IPS-18a (cell line): ENCODE measurements at regions not wholly inside any gene's neighbourhood (a gene's known extent, or its start where the extent isn't known, plus 50 kb on each side); places are given as distances from the start of the nearest gene placed in this dataset.
A peak's percentile ranks its signal among the peaks of the same experiment; 100 is the strongest.

ENCODE experiments used
- H3K27ac ChIP-seq: one replicate; pipeline ENCODE4 v1.5.1; 2013; ENCODE audit warnings: low read length
- H3K27me3 ChIP-seq: one replicate; pipeline ENCODE4 v1.6.1; 2013; ENCODE audit warnings: mild to moderate bottlenecking, low read length; ENCODE audit not compliant: control insufficient read depth, insufficient read depth
- H3K36me3 ChIP-seq: one replicate; pipeline ENCODE4 v1.6.1; 2013; ENCODE audit warnings: low read depth, low read length; ENCODE audit not compliant: control insufficient read depth
- H3K4me1 ChIP-seq: one replicate; pipeline ENCODE4 v1.6.1; 2013; ENCODE audit warnings: low read depth, low read length; ENCODE audit not compliant: control insufficient read depth
- H3K4me3 ChIP-seq: one replicate; pipeline ENCODE4 v1.5.1; 2013; ENCODE audit warnings: low read length
- H3K9ac ChIP-seq: one replicate; pipeline ENCODE4 v1.6.1; 2013; ENCODE audit warnings: mild to moderate bottlenecking, low read length, moderate library complexity
- H3K9me3 ChIP-seq: one replicate; pipeline ENCODE4 v1.6.1; 2013; ENCODE audit warnings: low read depth, low read length; ENCODE audit not compliant: control insufficient read depth

DNA sequence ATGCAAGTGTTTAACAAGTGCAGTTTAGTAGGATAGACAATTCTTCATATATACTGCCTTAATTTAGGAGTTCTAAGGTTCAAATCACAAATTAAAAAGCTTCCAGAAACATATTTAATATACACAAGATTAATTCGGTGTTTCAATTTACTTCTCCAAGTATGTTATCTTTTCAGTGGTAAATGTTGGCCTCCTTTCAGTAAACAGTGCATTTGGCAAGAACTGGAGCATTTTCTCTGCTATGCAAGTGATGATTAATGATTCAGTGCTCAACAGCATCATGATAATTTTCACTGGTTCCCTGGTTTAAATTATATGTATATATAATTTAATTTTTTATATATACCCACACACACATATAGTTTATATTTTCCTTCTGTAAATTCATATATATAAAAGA, 541.7 kb downstream of the EFNA5 start:
- H3K36me3 ChIP-seq, result no peaks in the 10 kb centered on the region
- peaks cover 3% of the 10 kb centered on the region for H3K9me3 ChIP-seq
- no peak overlapping the region for H3K9ac ChIP-seq

DNA sequence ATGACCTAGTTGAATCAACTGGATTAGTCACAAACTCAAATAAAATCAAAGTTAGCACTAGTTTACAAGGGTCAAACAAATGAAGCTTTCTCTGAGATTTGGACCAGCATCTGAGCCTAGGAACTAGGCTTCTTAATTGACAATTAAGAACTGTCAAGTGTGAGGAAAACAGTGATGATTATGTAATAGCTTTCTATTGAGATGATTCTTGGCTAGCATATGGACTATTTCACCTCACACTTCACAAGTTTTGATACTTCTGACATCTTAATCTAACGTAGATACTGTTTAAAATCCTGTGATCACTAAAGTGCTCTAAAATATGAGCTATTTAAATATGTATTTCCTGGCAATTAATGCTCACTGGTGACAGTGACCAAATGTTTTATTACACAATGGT, 542.9 kb downstream of the EFNA5 start:
- Histone ChIP-seq H3K36me3 (no peaks in the 10 kb centered on the region), H3K4me1 (no peaks in the 10 kb centered on the region), H3K4me3 (no peak overlapping the region), H3K27ac (no peak overlapping the region), H3K9ac (no peak overlapping the region), H3K27me3 (no peaks in the 10 kb centered on the region), H3K9me3 (no peaks in the 10 kb centered on the region)

More for the DNA sequence above, 541.7 kb downstream of the EFNA5 start:
- H3K4me1 ChIP-seq, result no peaks in the 10 kb centered on the region
- no peak overlapping the region for H3K27ac ChIP-seq
- H3K4me3 ChIP-seq, result no peak overlapping the region
- H3K27me3 ChIP-seq, result no peaks in the 10 kb centered on the region

- H3K9me3 ChIP-seq, result no peaks in the 10 kb centered on the region
- H3K36me3 ChIP-seq, result no peaks in the 10 kb centered on the region
- H3K27ac ChIP-seq, result no peak overlapping the region
- H3K9ac ChIP-seq, result no peak overlapping the region
- H3K27me3 ChIP-seq, result no peaks in the 10 kb centered on the region
- no peaks in the 10 kb centered on the region for H3K4me1 ChIP-seq
- no peak overlapping the region for H3K4me3 ChIP-seq
Measured at GRCh38 chr5:107126341-107126740, 544.4 kb downstream of the EFNA5 start.

DNA sequence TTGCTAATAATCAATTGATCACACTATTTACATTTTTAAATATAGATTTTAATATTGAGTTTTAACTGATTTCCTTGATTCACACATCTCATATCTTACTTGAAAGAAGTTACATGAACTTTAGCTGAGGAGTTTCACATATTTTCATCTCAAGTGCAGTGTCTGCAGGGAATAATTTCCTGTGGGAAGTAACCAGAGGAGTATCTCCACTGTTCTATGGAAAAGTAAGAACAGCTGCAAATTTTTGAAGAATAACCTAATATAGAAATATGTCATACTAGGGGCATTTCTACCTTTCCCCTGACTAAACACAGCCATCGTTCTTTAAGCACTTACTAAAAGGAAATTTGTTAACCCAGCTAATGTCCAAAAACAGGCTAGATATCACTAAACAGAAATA, 546.4 kb downstream of the EFNA5 start:
- H3K4me3 ChIP-seq, result no peak overlapping the region
- H3K9me3 ChIP-seq, result no peaks in the 10 kb centered on the region
- H3K36me3 ChIP-seq, result no peaks in the 10 kb centered on the region
- peaks cover 12% of the 10 kb centered on the region for H3K4me1 ChIP-seq
- no peak overlapping the region for H3K9ac ChIP-seq
- H3K27ac ChIP-seq, result no peak overlapping the region
- no peaks in the 10 kb centered on the region for H3K27me3 ChIP-seq

GRCh38 chr5:107123014-107123413, 547.7 kb downstream of the EFNA5 start:
- Histone ChIP-seq H3K9ac (no peak overlapping the region), H3K36me3 (no peaks in the 10 kb centered on the region), H3K27ac (no peak overlapping the region), H3K9me3 (no peaks in the 10 kb centered on the region), H3K4me3 (no peak overlapping the region), H3K4me1 (peaks cover 24% of the 10 kb centered on the region), H3K27me3 (no peaks in the 10 kb centered on the region)

GRCh38 chr5:107121793-107122519, 548.8 kb downstream of the EFNA5 start:
- Histone ChIP-seq H3K4me3 (no peak overlapping the region), H3K27me3 (no peaks in the 10 kb centered on the region), H3K9me3 (no peaks in the 10 kb centered on the region), H3K27ac (no peak overlapping the region), H3K9ac (no peak overlapping the region), H3K4me1 (peaks cover 30% of the 10 kb centered on the region), H3K36me3 (no peaks in the 10 kb centered on the region)

- Histone ChIP-seq H3K9ac (no peak overlapping the region), H3K4me3 (no peak overlapping the region), H3K36me3 (no peaks in the 10 kb centered on the region), H3K4me1 (peaks cover 32% of the 10 kb centered on the region), H3K27me3 (no peaks in the 10 kb centered on the region), H3K27ac (no peak overlapping the region), H3K9me3 (no peaks in the 10 kb centered on the region)
Measured at GRCh38 chr5:107119656-107120055, 551.1 kb downstream of the EFNA5 start.

DNA sequence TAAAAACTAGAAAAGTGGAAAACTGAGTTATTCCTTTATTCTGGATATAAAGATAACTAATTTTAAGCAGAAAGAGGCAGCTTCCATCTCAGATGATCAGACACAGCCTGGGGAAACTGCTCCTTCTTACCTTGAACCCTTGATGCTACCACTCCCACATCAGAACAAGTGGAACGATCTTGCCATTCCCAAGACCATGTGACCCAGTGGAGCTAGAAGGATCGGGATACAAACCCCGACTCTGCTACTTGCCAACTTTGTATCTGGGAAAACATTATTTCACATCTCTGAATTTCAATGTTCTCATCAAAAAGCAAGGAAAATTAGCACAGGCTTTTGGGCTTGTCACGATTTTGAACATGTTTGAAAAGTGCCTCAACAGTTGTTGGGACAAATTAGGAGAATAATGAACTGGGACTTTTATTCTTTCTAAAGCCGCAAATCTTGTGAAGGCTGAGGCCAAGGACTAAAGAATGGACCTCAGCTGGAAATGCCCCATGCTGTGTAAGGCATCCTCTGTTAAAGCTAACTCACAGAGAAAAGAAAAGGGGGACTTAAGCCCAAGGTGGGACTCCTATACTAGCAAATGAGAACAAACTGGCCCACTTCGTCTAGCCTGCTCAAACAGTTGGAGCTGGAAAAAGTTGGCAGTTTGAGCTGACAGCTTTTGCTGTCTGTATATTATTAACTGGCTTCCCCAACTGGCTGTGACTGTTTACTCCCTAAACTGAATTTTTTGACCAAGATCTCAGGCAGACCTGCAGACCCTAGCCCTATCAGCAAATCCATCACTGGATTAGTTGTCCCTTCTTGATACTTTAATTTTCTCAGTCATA, 552.3 kb downstream of the EFNA5 start:
- Histone ChIP-seq H3K9me3 (no peaks in the 10 kb centered on the region), H3K4me3 (peak overlapping the region; percentile 30), H3K36me3 (no peaks in the 10 kb centered on the region), H3K27ac (no peak overlapping the region), H3K4me1 (peaks cover 32% of the 10 kb centered on the region), H3K27me3 (no peaks in the 10 kb centered on the region), H3K9ac (no peak overlapping the region)

DNA sequence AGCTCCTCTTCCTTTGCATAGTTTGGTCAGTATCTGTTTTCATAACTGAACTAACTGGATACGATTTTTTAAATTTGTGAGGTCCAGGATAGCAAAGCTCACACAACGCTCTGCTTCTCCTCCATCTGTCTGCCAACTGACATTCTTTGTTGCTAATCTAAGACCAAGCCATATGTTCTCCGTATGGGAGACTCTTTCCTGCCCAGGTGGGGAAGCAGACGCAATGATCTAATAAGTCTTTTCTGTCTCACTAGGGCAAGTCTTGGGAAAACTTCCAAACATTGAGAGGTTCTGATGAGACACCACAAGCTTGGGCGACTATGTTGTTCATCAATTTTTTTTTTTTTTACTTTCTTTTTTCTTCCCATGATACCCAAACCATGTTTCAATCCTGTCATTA, 558.5 kb downstream of the EFNA5 start:
- Histone ChIP-seq H3K9ac (no peak overlapping the region), H3K27ac (no peak overlapping the region), H3K36me3 (no peaks in the 10 kb centered on the region), H3K27me3 (no peaks in the 10 kb centered on the region), H3K9me3 (no peaks in the 10 kb centered on the region), H3K4me1 (peaks cover 4% of the 10 kb centered on the region), H3K4me3 (no peak overlapping the region)

DNA sequence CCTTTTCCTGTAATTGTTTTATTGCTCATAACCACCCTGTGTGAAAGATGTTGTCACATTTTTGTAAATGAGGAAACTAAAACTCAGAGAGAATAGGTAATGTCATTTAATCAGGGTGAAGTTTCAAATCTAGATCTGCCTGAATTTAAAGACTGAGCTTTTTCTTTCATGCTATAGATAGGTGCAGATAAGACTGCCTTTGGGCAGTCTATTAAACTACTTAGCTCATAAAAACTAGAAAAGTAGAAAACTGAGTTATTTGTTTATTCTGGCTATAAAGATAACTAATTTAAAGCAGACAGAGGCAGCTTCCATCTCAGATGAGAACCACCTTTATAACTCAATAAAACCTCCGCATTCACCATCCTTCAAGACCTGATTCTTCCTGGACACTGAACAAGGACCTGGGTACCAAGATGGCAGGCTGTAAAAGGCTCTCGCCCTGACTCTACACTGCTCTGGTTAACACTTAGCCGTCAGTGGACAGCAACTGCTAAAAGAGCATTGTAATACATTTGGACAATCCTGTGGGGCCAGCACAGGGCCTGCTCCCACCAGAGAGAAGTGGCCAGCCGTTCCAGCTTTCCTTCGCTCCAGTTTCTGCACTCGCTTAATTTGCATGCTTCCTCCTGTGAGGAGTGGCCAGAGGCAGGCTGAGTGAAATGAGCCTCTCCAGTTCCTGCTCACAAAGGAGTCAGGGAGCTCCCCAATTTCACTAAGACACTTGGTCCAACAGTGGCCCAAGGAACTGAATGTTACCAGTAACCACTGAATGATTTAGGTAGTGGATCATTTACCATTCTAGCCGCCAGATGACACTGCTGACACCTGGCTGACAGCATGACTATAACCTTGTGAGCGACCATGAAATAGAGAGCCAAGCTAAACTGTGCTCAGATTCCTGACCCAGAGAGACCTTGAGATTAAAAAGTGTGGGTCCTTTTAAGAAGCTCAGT, 566.4 kb downstream of the EFNA5 start:
- Histone ChIP-seq H3K27ac (no peak overlapping the region), H3K27me3 (no peaks in the 10 kb centered on the region), H3K9ac (no peak overlapping the region), H3K4me3 (no peak overlapping the region), H3K36me3 (no peaks in the 10 kb centered on the region), H3K4me1 (peaks cover 7% of the 10 kb centered on the region), H3K9me3 (no peaks in the 10 kb centered on the region)

GRCh38 chr5:107103522-107103921, 567.2 kb downstream of the EFNA5 start:
- H3K36me3 ChIP-seq, result no peaks in the 10 kb centered on the region
- H3K4me1 ChIP-seq, result peaks cover 15% of the 10 kb centered on the region
- H3K9ac ChIP-seq, result no peak overlapping the region
- H3K27me3 ChIP-seq, result no peaks in the 10 kb centered on the region
- H3K27ac ChIP-seq, result no peak overlapping the region
- no peaks in the 10 kb centered on the region for H3K9me3 ChIP-seq
- no peak overlapping the region for H3K4me3 ChIP-seq
